Nephron (organoid): ENCODE measurements at regions not wholly inside any gene's neighbourhood (a gene's known extent, or its start where the extent isn't known, plus 50 kb on each side); places are given as distances from the start of the nearest gene placed in this dataset.

ENCODE experiments used
- H3K27ac Mint-ChIP-seq, 3 experiments: 2 replicates each; pipeline ENCODE4 v1.8.0; 2020; ENCODE audit warnings: mixed read lengths in 3 of 3, mild to moderate bottlenecking in 2 of 3, moderate library complexity in 1 of 3
- H3K27me3 Mint-ChIP-seq: 2 replicates; pipeline ENCODE4 v1.8.0; 2021; ENCODE audit warnings: low read depth, mild to moderate bottlenecking, moderate library complexity, mixed read lengths
- H3K36me3 Mint-ChIP-seq: 2 replicates; pipeline ENCODE4 v1.8.0; 2020; ENCODE audit warnings: low read depth, mixed read lengths
- H3K4me1 Mint-ChIP-seq: 2 replicates; pipeline ENCODE4 v1.8.0; 2020; ENCODE audit warnings: mixed read lengths
- H3K4me3 Mint-ChIP-seq, 3 experiments: 2 replicates each; pipeline ENCODE4 v1.8.0; 2020; ENCODE audit warnings: mild to moderate bottlenecking in 3 of 3, mixed read lengths in 3 of 3, moderate library complexity in 2 of 3
- H3K9me3 Mint-ChIP-seq: 2 replicates; pipeline ENCODE4 v1.8.0; 2020; ENCODE audit warnings: mixed read lengths
- CTCF ChIP-seq, 3 experiments: fragments of 200-600 bp; sonication (generic); IDR thresholded peaks; one replicate each; pipeline ENCODE4 v1.5.0; 2021; ENCODE audit warnings: antibody characterized with exemption in 3 of 3; ENCODE audit not compliant: unreplicated experiment in 3 of 3

- H3K4me1 Mint-ChIP-seq, result no peaks in the 10 kb centered on the region
- H3K36me3 Mint-ChIP-seq, result no peaks in the 10 kb centered on the region
- H3K27me3 Mint-ChIP-seq, result no peaks in the 10 kb centered on the region
- H3K27ac Mint-ChIP-seq, result no peak overlapping the region
- peaks cover 26% of the 10 kb centered on the region for H3K9me3 Mint-ChIP-seq
- no peak overlapping the region for H3K4me3 Mint-ChIP-seq
- no peak for TF ChIP-seq CTCF (IDR thresholded peaks at IDR 0.05; ENCODE audit: unreplicated experiment in 3 of 3)
These were observed 484.4 kb upstream of the NR3C2 start for GRCh38 chr4:148926276-148927260.

DNA sequence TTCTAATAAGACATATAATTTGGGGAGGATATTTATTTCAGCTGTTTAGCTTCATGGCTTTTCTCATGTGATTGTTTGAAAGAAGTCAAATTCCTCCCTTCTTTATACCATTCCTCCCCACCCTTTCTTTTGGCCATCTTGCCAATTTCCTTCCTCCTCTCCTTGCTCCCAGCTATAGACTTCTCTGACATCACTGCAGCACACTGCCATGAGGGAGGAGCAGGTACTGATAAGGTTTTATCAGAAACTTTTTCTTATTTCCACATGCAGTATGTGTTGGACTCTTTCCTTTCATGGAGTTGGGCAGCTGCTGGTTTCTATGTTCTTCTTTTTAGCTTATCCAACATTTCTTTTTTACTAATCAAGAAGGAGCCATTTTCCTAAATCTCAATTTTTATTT, 481.7 kb upstream of the NR3C2 start:
- Mint-ChIP-seq H3K9me3 (peaks cover 2% of the 10 kb centered on the region), H3K36me3 (no peaks in the 10 kb centered on the region), H3K4me1 (no peaks in the 10 kb centered on the region), H3K4me3 (no peak overlapping the region), H3K27me3 (no peaks in the 10 kb centered on the region), H3K27ac (no peak overlapping the region)
- TF ChIP-seq CTCF (IDR thresholded peaks at IDR 0.05; ENCODE audit: unreplicated experiment in 3 of 3), result no peak

DNA sequence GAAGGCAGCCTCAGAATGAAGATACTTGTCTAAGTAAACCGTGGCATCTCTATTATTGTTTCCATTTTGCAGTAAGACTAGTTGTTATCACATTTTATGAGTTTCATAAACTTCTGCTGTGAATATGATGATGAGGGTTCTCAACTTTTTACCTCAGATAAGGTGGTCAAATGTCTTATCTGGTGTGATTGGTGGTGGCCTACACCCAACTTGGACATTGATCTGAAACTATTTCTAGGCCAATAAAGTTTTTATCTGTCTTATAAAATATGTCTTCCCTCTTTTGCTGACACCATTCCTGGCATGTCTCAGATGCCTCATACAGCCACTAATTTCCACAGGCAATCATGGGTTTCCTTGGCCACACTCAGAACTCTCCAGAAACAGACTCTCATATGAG, 480.3 kb upstream of the NR3C2 start:
- no peaks in the 10 kb centered on the region for H3K9me3 Mint-ChIP-seq
- H3K27me3 Mint-ChIP-seq, result no peaks in the 10 kb centered on the region
- H3K27ac Mint-ChIP-seq, result no peak overlapping the region
- H3K36me3 Mint-ChIP-seq, result no peaks in the 10 kb centered on the region
- no peak overlapping the region for H3K4me3 Mint-ChIP-seq
- H3K4me1 Mint-ChIP-seq, result no peaks in the 10 kb centered on the region
- TF ChIP-seq CTCF (IDR thresholded peaks at IDR 0.05; ENCODE audit: unreplicated experiment in 3 of 3), result no peak

DNA sequence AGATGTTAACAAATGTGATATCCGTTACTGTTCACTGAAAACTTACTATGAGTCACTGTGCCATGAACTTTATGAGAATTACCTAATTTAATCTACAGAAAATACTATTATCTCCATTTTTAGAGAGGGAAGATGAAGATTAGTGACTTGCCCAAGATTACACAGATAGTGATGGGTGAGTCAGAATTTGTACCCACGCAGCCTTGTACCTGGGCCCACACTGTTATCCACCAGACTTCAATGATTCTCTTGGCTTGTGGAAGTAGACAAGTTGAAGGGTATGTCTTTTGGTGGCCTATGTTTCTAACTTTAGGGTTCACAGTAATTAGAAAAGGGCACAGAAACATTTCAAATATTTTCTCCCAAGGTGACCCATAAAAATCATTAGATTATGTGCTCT, 472.5 kb upstream of the NR3C2 start:
- no peak for TF ChIP-seq CTCF (IDR thresholded peaks at IDR 0.05; ENCODE audit: unreplicated experiment in 3 of 3)
- no peaks in the 10 kb centered on the region for H3K9me3 Mint-ChIP-seq
- H3K4me3 Mint-ChIP-seq, result no peak overlapping the region
- H3K4me1 Mint-ChIP-seq, result no peaks in the 10 kb centered on the region
- H3K36me3 Mint-ChIP-seq, result no peaks in the 10 kb centered on the region
- no peak overlapping the region for H3K27ac Mint-ChIP-seq
- no peaks in the 10 kb centered on the region for H3K27me3 Mint-ChIP-seq

DNA sequence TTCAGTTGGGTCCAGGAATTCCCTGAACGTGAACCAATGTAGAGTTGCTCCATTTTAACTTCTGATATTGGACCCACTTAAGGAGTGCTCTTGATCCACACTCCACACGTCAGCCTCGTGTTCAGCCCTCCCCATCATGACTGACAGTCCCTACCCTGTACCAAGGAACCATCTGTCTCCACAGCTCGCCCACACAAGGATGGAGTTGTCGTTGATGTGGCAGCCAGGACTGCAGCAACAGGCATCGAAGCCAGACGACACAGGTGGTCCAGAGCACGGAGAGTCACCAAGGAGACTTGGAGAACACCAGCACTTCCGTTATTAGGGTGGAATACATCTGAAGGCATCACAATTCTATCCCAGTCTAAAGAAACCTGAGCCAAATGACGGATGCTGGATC, 472.1 kb upstream of the NR3C2 start:
- H3K9me3 Mint-ChIP-seq, result no peaks in the 10 kb centered on the region
- H3K4me3 Mint-ChIP-seq, result no peak overlapping the region

More for the DNA sequence above, 472.1 kb upstream of the NR3C2 start:
- Mint-ChIP-seq H3K4me1 (no peaks in the 10 kb centered on the region), H3K36me3 (no peaks in the 10 kb centered on the region), H3K27ac (no peak overlapping the region), H3K27me3 (no peaks in the 10 kb centered on the region)
- TF ChIP-seq CTCF (IDR thresholded peaks at IDR 0.05; ENCODE audit: unreplicated experiment in 3 of 3), result no peak
